OCI-LY1 (cell line): ENCODE measurements at regions not wholly inside any gene's neighbourhood (a gene's known extent, or its start where the extent isn't known, plus 50 kb on each side); places are given as distances from the start of the nearest gene placed in this dataset.

ENCODE experiments used
- H2AFZ ChIP-seq: fragments of 200-600 bp; sonication (generic), shearing (Covaris generic); 2 replicates; pipeline ENCODE4 v1.6.0; 2014; ENCODE audit warnings: antibody characterized with exemption, mild to moderate bottlenecking, low read length
- H3F3A ChIP-seq: fragments of 200-600 bp; sonication (generic), shearing (Covaris generic); 2 replicates; pipeline ENCODE4 v1.6.0; 2014; ENCODE audit warnings: mild to moderate bottlenecking, antibody characterized with exemption, low read length, moderate library complexity; ENCODE audit not compliant: insufficient read depth
- H3K27ac ChIP-seq: fragments of 200-600 bp; sonication (generic); 2 replicates; pipeline ENCODE4 v1.5.1; 2014; ENCODE audit warnings: low read length, mixed run types, mild to moderate bottlenecking, low read depth; ENCODE audit not compliant: poor library complexity, severe bottlenecking
- H3K27me3 ChIP-seq: fragments of 200-600 bp; sonication (generic); 2 replicates; pipeline ENCODE4 v1.6.0; 2014; ENCODE audit warnings: antibody characterized with exemption, mild to moderate bottlenecking, low read length, moderate library complexity; ENCODE audit not compliant: insufficient read depth
- H3K36me3 ChIP-seq: fragments of 200-600 bp; sonication (generic); 2 replicates; pipeline ENCODE4 v1.6.1; 2014; ENCODE audit warnings: mild to moderate bottlenecking, antibody characterized with exemption, low read length, moderate library complexity, mixed read lengths; ENCODE audit not compliant: insufficient read depth
- H3K4me1 ChIP-seq: fragments of 200-600 bp; sonication (generic); 2 replicates; pipeline ENCODE4 v1.5.1; 2014; ENCODE audit warnings: mild to moderate bottlenecking, low read length, moderate library complexity; ENCODE audit not compliant: insufficient read depth, severe bottlenecking
- H3K4me2 ChIP-seq: fragments of 200-600 bp; sonication (generic), shearing (Covaris generic); 2 replicates; pipeline ENCODE4 v1.6.1; 2014; ENCODE audit warnings: low read length
- H3K4me3 ChIP-seq: fragments of 200-600 bp; sonication (generic); 2 replicates; pipeline ENCODE4 v1.5.1; 2014; ENCODE audit warnings: low read length, low read depth, mild to moderate bottlenecking, mixed read lengths; ENCODE audit not compliant: poor library complexity, severe bottlenecking
- H3K79me2 ChIP-seq: fragments of 200-600 bp; shearing (Covaris generic); 2 replicates; pipeline ENCODE4 v1.6.1; 2016; ENCODE audit warnings: mixed run types, low read length, mixed read lengths; ENCODE audit not compliant: insufficient read depth
- H3K9ac ChIP-seq: fragments of 200-600 bp; sonication (generic), shearing (Covaris generic); 2 replicates; pipeline ENCODE4 v1.6.1; 2014; ENCODE audit warnings: mild to moderate bottlenecking, low read length, mixed read lengths
- H3K9me2 ChIP-seq: fragments of 200-600 bp; sonication (generic), shearing (Covaris generic); 2 replicates; pipeline ENCODE4 v1.6.1; 2014; ENCODE audit warnings: low read depth, mild to moderate bottlenecking, low read length, mixed read lengths
- H3K9me3 ChIP-seq: fragments of 200-600 bp; shearing (Covaris generic); 2 replicates; pipeline ENCODE4 v1.6.1; 2014; ENCODE audit warnings: low read length, mixed read lengths
- H4K20me1 ChIP-seq: fragments of 200-600 bp; sonication (generic), shearing (Covaris generic); 2 replicates; pipeline ENCODE4 v1.6.0; 2016; ENCODE audit warnings: mild to moderate bottlenecking, low read length; ENCODE audit not compliant: insufficient read depth
- CTCF ChIP-seq: fragments of 200-600 bp; sonication (generic), shearing (Covaris generic); IDR thresholded peaks from 2 replicates; pipeline ENCODE4 v1.5.1; 2017; ENCODE audit warnings: mild to moderate bottlenecking, antibody characterized with exemption, low read length, moderate library complexity, mixed read lengths
- EZH2 ChIP-seq: fragments of 200-600 bp; sonication (generic), shearing (Covaris generic); IDR thresholded peaks from 2 replicates; pipeline ENCODE4 v1.8.0; 2017; ENCODE audit warnings: borderline replicate concordance, mixed run types, mild to moderate bottlenecking, antibody characterized with exemption, low read length, moderate library complexity, mixed read lengths

GRCh38 chr9:135374591-135374990, 105.0 kb upstream of the PPP1R26 start:
- no peaks in the 10 kb centered on the region for H4K20me1 ChIP-seq
- TF ChIP-seq CTCF (no peak), EZH2 (no peak)

GRCh38 chr9:135375001-135375400, 104.6 kb upstream of the PPP1R26 start:
- Histone ChIP-seq H3F3A (no peaks in the 10 kb centered on the region), H3K9me2 (no peaks in the 10 kb centered on the region), H3K27me3 (no peaks in the 10 kb centered on the region; the same call in 1 of the 2 replicates), H3K9me3 (no peaks in the 10 kb centered on the region), H3K4me1 (no peaks in the 10 kb centered on the region), H3K79me2 (no peaks in the 10 kb centered on the region), H3K27ac (no peak overlapping the region), H2AFZ (no peak overlapping the region), H4K20me1 (no peaks in the 10 kb centered on the region), H3K36me3 (no peaks in the 10 kb centered on the region), H3K4me3 (no peak overlapping the region), H3K9ac (no peak overlapping the region), H3K4me2 (no peak overlapping the region)
- TF ChIP-seq CTCF (no peak), EZH2 (no peak)

More at GRCh38 chr9:135374591-135374990, 105.0 kb upstream of the PPP1R26 start:
- Histone ChIP-seq H3K79me2 (no peaks in the 10 kb centered on the region), H3K9me3 (no peaks in the 10 kb centered on the region), H3K4me3 (no peak overlapping the region), H3K4me2 (no peak overlapping the region), H2AFZ (no peak overlapping the region), H3F3A (no peaks in the 10 kb centered on the region), H3K36me3 (no peaks in the 10 kb centered on the region), H3K27ac (no peak overlapping the region), H3K9ac (no peak overlapping the region), H3K27me3 (no peaks in the 10 kb centered on the region; the same call in 1 of the 2 replicates), H3K9me2 (no peaks in the 10 kb centered on the region), H3K4me1 (no peaks in the 10 kb centered on the region)

- no peak overlapping the region for H2AFZ ChIP-seq
- H3K9ac ChIP-seq, result no peak overlapping the region
- H3K4me2 ChIP-seq, result no peak overlapping the region
- no peaks in the 10 kb centered on the region for H4K20me1 ChIP-seq
- no peaks in the 10 kb centered on the region; the same call in 1 of the 2 replicates for H3K27me3 ChIP-seq
- no peak overlapping the region for H3K4me3 ChIP-seq
- no peaks in the 10 kb centered on the region for H3K36me3 ChIP-seq
- H3K79me2 ChIP-seq, result no peaks in the 10 kb centered on the region
- no peaks in the 10 kb centered on the region for H3K9me3 ChIP-seq
- H3K9me2 ChIP-seq, result no peaks in the 10 kb centered on the region
- TF ChIP-seq EZH2 (no peak), CTCF (no peak)
- H3F3A ChIP-seq, result no peaks in the 10 kb centered on the region
- H3K27ac ChIP-seq, result no peak overlapping the region
- no peaks in the 10 kb centered on the region for H3K4me1 ChIP-seq
These were observed 102.9 kb upstream of the PPP1R26 start for GRCh38 chr9:135376511-135377265.
